22Rv1 (cell line): ENCODE measurements at regions not wholly inside any gene's neighbourhood (a gene's known extent, or its start where the extent isn't known, plus 50 kb on each side); places are given as distances from the start of the nearest gene placed in this dataset.

Source experiments
- H3K27ac ChIP-seq: fragments of 450-650 bp; 2 replicates; pipeline ENCODE4 v1.5.1; 2017
- CTCF ChIP-seq: fragments of 450-650 bp; IDR thresholded peaks from 2 replicates; pipeline ENCODE4 v1.5.1; 2017; ENCODE audit warnings: mild to moderate bottlenecking
- ZFX ChIP-seq: fragments of 450-650 bp; IDR thresholded peaks from 2 replicates; pipeline ENCODE4 v1.6.1; 2017; ENCODE audit warnings: antibody characterized with exemption, borderline replicate concordance

- no peak overlapping the region for H3K27ac ChIP-seq
- TF ChIP-seq ZFX: no peak
- TF ChIP-seq CTCF: no peak
Measured at GRCh38 chr11:26228778-26229177, 103.2 kb upstream of the ANO3 start.

- H3K27ac ChIP-seq: no peak overlapping the region
- TF ChIP-seq ZFX (no peak), CTCF (no peak)
Measured at GRCh38 chr11:26229257-26229656, 102.7 kb upstream of the ANO3 start.

GRCh38 chr11:26229981-26230380 is 101.9 kb upstream of the ANO3 start:
- TF ChIP-seq ZFX (no peak), CTCF (no peak)
- H3K27ac ChIP-seq: no peak overlapping the region

GRCh38 chr11:26231252-26231661 is 100.7 kb upstream of the ANO3 start:
- TF ChIP-seq CTCF (no peak), ZFX (no peak)
- no peak overlapping the region for H3K27ac ChIP-seq

GRCh38 chr11:26234451-26234850 is 97.5 kb upstream of the ANO3 start:
- H3K27ac ChIP-seq: no peak overlapping the region

GRCh38 chr11:26243426-26243825 is 88.5 kb upstream of the ANO3 start:
- H3K27ac ChIP-seq: no peak overlapping the region
- no peak for TF ChIP-seq CTCF
- TF ChIP-seq ZFX: no peak

More at GRCh38 chr11:26234451-26234850, 97.5 kb upstream of the ANO3 start:
- no peak for TF ChIP-seq ZFX
- TF ChIP-seq CTCF: no peak

GRCh38 chr11:26244207-26244606 is 87.7 kb upstream of the ANO3 start:
- TF ChIP-seq ZFX: no peak
- no peak for TF ChIP-seq CTCF
- H3K27ac ChIP-seq: no peak overlapping the region
